HG03135 (cell line): ENCODE measurements at regions not wholly inside any gene's neighbourhood (a gene's known extent, or its start where the extent isn't known, plus 50 kb on each side); places are given as distances from the start of the nearest gene placed in this dataset.
"Not testable (repeated sequence)": the region's sequence is repeated elsewhere in the genome, so short reads cannot be mapped to it uniquely, and the experiment has no call there.

Experiments
- ATAC-seq: cut with Tn5 transposase; IDR thresholded peaks from one replicate; pipeline ENCODE4 v1.9.1; 2021; ENCODE audit warnings: mild to moderate bottlenecking, moderate library complexity; ENCODE audit not compliant: unreplicated experiment

DNA sequence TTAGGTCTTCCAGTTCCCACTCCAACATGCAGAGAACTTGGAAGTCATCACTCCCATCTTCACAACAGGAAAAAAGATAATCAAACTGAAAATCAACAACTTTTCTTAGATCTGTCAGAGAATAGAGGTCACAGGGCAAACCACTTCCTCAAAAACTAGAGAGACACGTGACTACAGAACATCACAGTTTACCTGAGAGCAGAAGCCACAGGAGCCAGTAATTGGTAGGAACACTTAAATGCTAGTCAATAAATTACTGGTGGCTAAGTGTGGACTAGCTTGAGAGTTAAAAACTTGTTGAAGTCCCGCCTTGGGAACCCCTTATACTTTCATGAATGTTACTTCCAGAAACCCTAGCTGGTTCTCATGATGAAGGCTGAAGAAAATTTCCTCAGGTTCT, 81.1 kb downstream of the THSD1 start:
- ATAC-seq, result not testable (repeated sequence)

DNA sequence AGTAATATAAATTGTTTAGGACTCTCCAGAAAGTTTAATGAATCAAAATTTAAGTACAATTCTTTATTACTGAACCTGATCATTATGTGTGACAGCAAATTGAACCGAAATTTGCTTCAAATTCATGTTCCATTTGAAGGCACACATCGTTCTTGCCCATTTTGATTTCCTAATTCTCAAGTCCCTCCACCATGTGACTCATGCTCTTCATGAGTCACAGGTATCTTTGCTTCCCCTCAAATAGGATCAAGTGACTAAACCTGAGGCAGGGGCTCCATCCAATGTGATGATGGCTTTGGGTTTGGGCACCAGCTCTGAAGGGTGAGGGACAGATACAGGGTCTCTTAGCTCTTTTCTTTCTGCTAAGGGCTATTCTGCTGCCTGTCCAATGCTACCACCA, 86.1 kb downstream of the THSD1 start:
- no peak for ATAC-seq

DNA sequence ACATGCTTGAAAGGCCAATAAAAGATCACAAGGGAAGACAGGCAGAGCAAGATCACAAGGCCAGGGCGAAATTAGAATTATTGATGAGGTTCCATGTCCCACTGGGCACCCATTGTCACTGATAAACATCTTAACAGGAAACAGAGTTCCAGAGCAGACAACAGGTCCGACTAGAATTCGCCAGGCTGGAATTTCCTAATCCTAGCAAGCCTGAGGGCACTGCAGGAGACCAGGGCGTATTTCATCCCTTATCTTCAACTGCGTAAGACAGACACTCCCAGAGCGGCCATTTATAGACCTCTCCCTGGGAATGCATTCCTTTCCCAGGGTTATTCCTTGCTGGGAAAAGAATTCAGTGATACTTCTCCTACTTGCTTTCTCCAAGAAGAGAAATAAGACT, 96.1 kb downstream of the THSD1 start:
- ATAC-seq, result not testable (repeated sequence)

DNA sequence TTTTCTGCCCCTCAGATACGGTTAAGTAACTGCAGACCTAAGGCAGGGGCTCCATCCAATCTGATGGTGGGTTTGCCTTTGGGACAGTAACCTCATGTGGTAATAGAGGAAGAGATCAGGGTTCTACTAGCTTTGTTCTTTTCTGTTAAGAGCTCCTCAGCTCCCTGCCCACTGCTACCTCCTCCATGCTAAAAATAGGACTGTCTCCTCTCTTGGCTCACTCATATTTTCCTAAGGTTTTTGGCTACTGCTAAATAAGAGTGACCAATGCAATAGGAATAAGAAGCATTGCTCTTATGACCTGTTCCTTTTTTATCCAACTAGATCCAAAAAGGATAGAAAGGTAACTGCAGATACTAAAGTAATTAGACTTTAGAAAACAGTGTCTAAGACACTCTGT, 99.6 kb downstream of the THSD1 start:
- ATAC-seq, result not testable (repeated sequence)

DNA sequence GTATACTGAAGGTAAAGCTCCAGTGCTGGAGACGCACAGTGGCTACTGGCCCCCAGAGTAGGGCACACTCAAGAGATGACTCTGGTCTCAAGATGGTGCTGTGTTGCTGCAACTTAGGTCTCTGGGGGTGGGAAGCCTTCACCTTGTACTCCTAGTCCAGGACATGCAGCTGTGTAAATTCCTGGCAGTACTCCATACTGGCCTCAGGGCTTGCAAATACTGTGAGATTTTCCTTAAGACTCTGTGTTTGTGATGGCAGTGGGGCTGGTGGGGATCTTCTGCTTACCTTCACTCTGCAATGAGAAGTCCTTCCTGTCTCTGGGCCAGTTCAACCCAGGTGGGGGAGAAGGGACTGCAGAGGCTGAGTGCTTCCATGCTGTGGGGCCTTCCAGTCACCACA, 102.9 kb downstream of the THSD1 start:
- ATAC-seq, result not testable (repeated sequence)

DNA sequence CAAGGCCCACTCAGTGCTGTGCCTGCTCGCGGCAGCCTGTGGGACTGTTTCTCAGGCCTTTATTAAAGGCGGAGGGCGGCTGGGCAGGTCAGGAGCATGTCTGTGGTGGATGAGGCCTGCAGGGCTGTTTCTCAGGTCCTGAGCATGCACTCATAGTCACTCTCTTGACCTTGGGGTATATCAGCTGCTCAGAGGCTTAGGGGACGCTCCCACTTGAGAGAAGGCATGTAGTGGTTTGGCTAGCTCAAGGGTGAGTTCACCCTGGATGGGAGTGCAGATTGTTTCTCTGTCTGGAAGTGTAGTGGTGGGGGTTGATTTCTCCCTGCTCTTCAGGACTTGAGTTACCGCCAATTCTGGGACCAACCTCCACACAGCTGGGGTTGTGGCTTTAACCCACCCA, 103.3 kb downstream of the THSD1 start:
- ATAC-seq, result not testable (repeated sequence)

DNA sequence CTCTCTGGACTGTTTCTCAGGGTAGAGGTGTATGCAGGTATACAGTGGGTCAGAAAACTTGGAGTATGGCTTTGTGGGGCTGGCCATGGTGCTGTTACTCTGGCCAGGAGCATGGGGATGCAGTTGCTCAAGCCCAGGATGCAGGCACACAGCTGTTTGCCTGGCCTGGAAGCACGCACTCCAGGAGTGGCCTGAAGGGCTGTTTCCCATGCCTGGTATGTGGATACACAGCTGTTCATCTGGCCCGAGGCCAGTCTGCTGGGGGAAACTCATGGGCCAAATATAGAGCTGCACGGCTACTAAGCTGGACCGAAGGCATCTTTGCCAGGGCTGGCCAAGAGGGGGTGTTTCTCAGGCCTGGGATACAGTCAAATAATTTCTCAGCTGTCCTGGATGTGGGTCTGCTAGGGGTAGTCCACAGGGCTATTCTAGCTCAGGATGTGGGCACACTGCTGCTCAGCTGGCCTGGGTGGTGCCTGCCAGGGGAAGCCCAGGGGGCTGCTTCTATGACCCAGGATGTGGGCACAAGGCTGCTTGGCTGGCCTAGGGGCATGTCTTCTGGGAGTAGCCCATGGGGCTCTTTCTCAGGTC, 104.1 kb downstream of the THSD1 start:
- not testable (repeated sequence) for ATAC-seq

DNA sequence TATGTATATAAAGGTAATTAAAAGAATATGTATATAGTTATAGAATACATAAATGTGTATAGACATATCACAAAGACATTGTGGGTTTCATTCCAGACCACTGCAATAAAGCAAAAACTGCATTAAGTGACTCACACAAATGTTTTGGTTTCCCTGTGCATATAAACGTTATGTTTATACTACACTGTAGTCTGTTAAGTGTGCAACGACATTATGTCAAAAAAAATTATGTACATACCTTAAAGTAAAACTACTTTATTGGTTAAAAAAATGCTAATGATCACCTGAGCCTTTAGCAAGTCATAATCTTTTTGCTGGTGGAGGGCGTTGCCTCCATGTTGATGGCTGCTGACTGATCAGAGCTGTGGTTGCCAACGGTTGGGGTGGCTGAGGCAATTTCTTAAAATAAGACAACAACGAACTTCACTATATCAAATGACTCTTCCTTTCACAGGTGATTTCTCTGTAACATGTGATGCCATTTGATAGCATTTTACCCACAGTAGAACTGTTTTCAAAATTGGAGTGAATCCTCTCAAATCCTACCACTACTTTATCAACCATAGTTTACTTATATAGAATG, 107.8 kb downstream of the THSD1 start:
- not testable (repeated sequence) for ATAC-seq

DNA sequence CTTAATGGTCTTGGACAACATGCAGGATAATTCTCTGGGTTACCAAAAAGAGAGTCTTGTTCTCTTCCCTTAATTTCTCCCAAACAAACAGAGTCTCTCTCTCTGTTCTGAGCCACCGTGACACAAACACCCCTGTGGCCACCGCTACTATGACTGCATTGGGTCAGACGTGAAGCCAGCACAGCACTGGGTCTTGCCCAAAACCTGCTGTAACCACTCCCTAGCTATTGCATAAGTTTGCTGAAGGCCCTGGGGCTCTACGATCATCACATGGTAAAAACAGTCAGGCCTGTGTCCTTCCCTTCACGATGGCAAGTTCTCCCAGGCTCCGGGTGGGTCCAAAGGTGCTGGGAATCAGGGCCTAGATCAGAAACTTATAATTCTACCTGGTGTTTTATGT, 117.1 kb downstream of the THSD1 start:
- ATAC-seq, result not testable (repeated sequence)

DNA sequence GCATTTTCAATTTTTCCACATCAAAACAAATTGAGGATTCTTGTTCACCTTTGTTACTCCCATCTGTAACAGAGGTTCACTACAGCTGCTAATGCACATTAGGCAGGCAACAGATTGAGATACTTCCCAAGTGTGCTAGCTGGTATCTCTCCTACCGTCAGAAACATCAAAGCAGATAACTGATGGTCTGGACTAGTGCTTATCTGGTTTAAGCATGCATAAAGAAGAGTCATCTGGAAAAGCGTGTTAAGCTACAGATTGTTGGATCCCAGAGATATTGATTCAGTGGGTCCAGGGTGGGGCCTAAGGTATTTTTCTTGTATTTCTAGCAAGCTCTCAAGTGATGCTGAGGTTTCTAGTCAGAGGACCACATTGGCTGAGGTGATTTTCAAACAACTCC, 122.0 kb upstream of the NEK3 start:
- ATAC-seq, result not testable (repeated sequence)

DNA sequence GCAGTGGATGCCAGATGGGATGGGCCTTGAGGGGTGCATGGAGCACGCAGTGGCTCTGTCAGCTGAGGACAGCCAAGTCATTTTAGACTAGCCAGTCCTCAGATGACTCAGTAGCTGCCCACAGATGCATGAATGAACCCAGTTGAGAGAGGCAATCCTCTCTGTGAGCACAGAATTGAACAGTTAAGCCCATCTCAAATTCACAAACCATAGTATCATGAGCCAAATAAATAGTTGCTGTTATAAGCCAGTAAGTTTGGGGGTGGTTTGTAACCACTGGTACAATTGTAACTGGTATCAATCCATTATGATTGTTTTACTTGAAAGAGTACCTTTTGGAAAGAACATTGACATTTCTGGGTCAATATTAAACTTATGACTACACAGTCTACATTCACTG, 120.0 kb upstream of the NEK3 start:
- ATAC-seq, result not testable (repeated sequence)

DNA sequence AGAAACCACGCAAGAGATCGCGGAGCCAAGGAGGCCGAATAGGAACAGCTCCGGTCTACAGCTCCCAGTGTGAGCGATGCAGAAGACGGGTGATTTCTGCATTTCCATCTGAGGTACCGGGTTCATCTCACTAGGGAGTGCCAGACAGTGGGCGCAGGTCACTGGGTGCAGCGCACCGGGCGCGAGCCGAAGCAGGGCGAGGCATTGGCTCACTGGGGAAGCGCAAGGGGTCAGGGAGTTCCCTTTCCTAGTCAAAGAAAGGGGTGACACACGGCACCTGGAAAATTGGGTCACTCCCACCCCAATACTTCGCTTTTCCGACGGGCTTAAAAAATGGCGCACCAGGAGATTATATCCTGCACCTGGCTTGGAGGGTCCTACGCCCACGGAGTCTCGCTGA, 94.9 kb upstream of the NEK3 start:
- not testable (repeated sequence) for ATAC-seq

DNA sequence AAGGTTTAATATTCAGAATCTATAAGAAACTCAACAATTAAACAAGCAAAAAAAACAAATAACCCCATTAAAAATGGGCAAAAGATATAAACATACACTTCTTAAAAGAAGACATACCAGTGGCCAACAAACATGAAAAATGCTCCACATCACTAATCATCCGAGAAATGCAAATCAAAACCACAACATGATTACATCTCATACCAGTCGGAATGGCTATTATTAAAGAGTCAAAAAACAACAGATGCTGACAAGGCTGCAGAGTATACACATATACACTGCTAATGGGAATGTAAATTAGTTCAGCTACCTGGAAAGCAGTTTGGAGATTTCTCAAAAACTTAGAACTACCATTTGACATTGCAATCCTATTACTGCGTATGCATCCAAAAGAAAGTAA, 81.4 kb upstream of the NEK3 start:
- ATAC-seq, result not testable (repeated sequence)

DNA sequence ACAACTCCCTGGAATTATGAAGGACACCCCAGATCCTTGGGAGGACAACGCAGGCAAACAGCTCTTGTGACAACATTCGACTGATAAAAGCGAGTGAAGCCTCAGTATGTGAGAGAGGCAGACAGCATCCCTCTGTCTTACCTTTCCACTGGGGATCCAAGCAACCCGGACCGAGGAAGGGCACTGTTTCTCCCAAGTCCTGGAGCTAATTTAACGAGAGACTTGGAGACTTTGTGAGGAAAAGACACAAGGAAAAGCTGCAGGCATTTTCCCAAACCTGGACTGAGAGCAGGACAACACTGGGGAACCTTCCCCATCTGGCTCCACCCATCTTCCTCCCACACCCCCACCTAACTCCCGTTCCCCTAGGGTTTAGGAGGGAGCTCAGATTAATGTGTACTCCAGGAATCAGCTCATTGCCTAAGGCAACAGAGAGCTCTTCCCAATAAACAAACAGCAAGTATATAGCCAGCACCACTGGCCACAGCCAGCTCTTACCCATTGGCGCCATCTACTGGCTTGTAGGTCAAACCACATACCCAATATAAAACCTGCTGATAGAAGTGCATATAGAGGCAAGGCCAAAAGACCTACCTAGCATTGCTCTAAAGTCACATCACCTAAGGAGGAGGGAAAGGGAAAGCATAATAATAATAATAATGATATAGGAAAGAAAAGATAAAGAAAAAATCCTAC, 76.7 kb upstream of the NEK3 start:
- peak; percentile 73 for ATAC-seq

DNA sequence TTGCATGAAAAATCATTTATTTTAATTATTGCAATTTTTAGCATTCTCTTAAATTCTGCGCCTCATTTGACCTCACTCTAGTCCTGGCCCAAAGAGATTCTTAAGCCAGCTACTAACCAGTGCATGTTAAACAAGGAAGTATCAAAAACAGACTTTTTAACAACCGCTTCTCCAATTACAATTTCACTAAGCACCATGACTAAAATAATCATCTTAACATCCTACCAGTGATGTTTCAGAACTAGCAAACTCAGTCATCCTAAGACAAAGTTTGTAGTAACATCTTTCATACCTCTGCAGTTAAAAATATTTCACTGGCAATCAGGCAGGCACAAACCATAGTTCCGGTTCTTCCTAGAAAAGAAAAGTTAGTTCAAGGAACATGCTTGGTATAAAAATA, 75.5 kb upstream of the NEK3 start:
- not testable (repeated sequence) for ATAC-seq

DNA sequence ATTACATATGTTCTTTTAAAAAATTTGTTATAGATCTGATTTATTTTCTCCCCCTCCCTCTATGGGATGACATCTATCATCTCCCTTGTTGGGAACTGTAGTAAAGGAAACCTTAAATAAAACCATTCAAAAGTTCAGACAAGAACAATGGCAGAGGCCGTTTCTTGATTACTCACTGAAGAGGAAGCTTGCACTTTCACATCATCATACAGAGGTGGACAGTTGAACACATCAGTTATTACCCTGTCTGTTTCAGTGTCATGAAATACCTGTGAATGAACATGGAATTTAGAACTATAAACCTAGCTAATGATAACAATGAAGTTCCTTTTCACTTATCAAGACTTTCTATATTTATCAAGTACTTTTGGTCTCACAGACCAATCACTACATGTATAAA, 63.7 kb upstream of the NEK3 start:
- not testable (repeated sequence) for ATAC-seq

DNA sequence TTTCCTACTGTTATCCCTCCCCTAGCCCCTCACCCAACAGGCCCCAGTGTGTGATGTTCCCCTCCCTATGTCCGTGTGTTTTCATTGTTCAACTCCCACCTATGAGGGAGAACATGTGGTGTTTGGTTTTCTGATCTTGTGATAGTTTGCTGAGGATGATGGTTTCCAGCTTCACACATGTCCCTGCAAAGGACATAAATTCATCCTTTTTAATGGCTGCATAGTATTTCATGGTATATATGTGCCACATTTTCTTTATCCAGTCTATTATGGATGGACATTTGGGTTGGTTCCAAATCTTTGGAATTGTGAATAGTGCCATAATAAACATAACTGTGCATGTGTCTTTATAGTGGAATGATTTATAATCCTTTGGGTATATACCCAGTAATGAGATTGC, 54.5 kb upstream of the NEK3 start:
- ATAC-seq, result not testable (repeated sequence)

DNA sequence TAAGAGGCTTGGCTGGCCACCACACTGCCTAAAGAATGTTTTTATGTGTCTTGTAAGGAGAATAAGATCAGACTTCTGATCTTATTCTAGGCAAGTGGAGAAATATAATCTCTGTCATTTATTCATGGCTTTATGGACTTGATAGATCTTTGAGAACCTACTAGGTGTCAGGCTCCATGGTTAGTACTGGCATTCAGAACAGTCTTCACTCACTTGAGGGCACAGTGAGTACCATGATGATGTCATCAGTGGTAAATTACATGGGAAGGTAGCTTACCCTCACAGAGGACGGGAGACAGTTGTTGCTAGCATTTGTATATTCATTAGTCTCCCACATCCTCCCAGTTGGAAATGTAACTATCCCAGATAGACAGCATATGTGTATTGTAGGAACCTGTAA, 53.5 kb upstream of the NEK3 start:
- ATAC-seq, result not testable (repeated sequence)

DNA sequence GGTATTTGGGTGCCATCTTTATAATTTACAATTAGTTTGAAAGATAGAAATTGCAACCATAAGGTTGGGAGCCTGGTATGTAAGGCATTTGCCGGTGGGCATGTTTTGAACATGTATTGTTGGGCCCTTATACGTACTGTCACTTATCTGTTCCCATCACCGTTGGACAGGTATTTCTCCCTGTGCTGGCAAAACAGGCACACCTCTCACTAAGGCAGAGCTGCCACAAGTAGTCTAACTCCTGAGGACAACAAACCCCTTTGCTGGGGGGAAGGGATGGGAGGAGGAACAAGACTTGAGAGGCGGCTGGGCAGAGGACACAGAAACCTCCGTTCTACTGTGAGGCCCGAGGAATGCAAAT, 52.0 kb upstream of the NEK3 start:
- not testable (repeated sequence) for ATAC-seq

DNA sequence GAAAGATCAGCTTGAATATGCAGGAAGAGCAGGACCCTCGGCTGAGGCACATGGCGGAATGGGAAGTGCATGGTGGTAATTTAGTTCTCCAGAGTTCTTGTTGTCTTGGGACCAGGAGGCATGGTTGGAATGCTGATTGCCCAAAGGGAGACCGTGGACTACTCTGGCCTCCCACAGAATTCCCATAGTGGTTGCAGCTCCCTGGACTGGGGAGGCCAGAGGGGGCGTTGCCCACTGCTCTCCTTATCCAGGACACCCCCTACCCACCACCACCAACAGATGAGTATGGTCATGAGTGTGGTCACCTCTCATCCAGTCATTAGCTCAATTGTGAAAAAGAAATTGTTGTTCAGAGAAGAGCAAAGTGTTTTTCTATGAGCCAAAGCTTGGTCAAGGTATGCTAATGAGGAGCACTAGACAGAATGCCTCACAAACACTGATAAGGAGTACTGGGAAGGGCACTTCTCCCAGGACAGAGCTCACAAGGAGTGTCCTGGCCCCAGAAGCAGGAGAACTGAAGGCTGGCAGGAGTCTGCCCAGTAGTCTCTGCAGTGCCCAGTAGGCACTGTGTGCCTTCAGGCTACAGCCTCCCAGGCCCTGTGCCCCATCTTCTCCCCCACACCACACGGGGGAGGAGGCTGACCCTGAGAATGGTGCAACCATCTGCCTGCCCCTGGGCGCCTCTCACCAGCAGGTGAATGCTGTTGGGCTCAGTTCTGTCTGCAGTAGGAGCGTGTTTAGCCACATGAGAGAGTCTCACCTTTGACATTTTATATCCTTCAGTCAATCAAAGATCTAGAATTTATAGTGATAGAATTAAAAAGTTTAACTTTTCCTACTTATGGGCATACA, 51.4 kb upstream of the NEK3 start:
- ATAC-seq, result not testable (repeated sequence)
